NB4 (cell line): ENCODE measurements at regions not wholly inside any gene's neighbourhood (a gene's known extent, or its start where the extent isn't known, plus 50 kb on each side); places are given as distances from the start of the nearest gene placed in this dataset.

Source experiments
- MYC ChIP-seq: IDR thresholded peaks from 2 replicates; pipeline ENCODE4 v1.6.1; 2011; ENCODE audit warnings: low read depth, low read length
- POLR2A ChIP-seq: IDR thresholded peaks from 2 replicates; pipeline ENCODE4 v1.6.1; 2011; ENCODE audit warnings: mild to moderate bottlenecking; ENCODE audit not compliant: insufficient read length; ENCODE audit errors: extremely low read depth
- TF ChIP-seq, protein P1 (sequence below): IDR thresholded peaks from one replicate; pipeline ENCODE4 v1.5.1; 2012; ENCODE audit warnings: low read depth, low read length

DNA sequence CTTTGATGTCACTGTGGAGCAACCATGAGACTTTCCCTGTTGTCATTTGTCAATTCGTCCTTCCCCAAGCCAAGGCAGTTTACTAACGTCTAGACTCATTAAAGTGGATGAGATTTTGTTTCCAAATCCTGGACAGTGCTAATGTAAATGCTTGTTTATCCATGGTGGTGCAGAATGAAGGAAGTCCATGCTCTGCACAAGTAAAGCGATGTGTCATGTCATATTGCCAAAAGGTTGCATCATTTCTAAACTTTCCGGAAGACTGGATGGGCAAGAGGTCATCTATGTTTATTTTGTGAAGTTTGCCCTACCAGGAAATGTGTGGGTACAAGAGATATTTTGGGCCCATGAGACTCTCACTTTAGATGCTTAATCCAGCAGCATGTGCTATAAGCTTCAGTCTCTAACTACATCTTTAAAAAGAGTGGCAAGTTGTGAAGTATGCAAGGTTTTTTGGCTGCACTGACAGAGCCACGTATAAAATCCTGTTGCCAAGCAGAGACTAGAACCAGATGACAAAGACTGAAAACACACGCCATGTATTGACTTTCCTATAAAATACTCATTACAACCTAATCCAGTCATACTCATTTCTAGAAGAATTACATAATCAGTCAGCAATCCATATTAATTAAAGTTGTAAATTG lies 72.1 kb upstream of the FNDC3B start:
- TF ChIP-seq POLR2A (no peak), MYC (no peak)
- TF ChIP-seq, protein P1, sequence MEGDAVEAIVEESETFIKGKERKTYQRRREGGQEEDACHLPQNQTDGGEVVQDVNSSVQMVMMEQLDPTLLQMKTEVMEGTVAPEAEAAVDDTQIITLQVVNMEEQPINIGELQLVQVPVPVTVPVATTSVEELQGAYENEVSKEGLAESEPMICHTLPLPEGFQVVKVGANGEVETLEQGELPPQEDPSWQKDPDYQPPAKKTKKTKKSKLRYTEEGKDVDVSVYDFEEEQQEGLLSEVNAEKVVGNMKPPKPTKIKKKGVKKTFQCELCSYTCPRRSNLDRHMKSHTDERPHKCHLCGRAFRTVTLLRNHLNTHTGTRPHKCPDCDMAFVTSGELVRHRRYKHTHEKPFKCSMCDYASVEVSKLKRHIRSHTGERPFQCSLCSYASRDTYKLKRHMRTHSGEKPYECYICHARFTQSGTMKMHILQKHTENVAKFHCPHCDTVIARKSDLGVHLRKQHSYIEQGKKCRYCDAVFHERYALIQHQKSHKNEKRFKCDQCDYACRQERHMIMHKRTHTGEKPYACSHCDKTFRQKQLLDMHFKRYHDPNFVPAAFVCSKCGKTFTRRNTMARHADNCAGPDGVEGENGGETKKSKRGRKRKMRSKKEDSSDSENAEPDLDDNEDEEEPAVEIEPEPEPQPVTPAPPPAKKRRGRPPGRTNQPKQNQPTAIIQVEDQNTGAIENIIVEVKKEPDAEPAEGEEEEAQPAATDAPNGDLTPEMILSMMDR, result no peak
